GM21717 (cell line): ENCODE measurements at regions not wholly inside any gene's neighbourhood (a gene's known extent, or its start where the extent isn't known, plus 50 kb on each side); places are given as distances from the start of the nearest gene placed in this dataset.

Experiments used
- ATAC-seq: cut with Tn5 transposase; IDR thresholded peaks from one replicate; pipeline ENCODE4 v1.9.1; 2021; ENCODE audit warnings: mild to moderate bottlenecking, moderate library complexity; ENCODE audit not compliant: unreplicated experiment

- no peak for ATAC-seq
These were observed 613.0 kb upstream of the B3GALT2 start for GRCh38 chr1:193799371-193799770.

- no peak for ATAC-seq
These were observed 607.8 kb upstream of the B3GALT2 start for GRCh38 chr1:193794239-193794638.

GRCh38 chr1:193791746-193792145 lies 605.3 kb upstream of the B3GALT2 start:
- ATAC-seq, result no peak

- no peak for ATAC-seq
These were observed 600.6 kb upstream of the B3GALT2 start for GRCh38 chr1:193787061-193787460.

GRCh38 chr1:193785850-193786420 lies 599.5 kb upstream of the B3GALT2 start:
- ATAC-seq, result no peak

- ATAC-seq, result no peak
These were observed 588.3 kb upstream of the B3GALT2 start for GRCh38 chr1:193774536-193775323.

- no peak for ATAC-seq
These were observed 585.2 kb upstream of the B3GALT2 start for GRCh38 chr1:193771596-193771995.

- no peak for ATAC-seq
These were observed 583.2 kb upstream of the B3GALT2 start for GRCh38 chr1:193769651-193770050.

GRCh38 chr1:193767886-193768285 lies 581.5 kb upstream of the B3GALT2 start:
- ATAC-seq, result no peak

GRCh38 chr1:193766329-193766728 lies 579.9 kb upstream of the B3GALT2 start:
- no peak for ATAC-seq

- no peak for ATAC-seq
These were observed 576.9 kb upstream of the B3GALT2 start for GRCh38 chr1:193763266-193763665.

GRCh38 chr1:193762236-193762635 lies 575.8 kb upstream of the B3GALT2 start:
- ATAC-seq, result no peak

GRCh38 chr1:193755441-193755840 lies 569.0 kb upstream of the B3GALT2 start:
- ATAC-seq, result no peak

- no peak for ATAC-seq
These were observed 568.5 kb upstream of the B3GALT2 start for GRCh38 chr1:193754732-193755427.

- ATAC-seq, result no peak
These were observed 567.7 kb upstream of the B3GALT2 start for GRCh38 chr1:193754151-193754550.

- ATAC-seq, result no peak
These were observed 566.8 kb upstream of the B3GALT2 start for GRCh38 chr1:193753038-193753756.

GRCh38 chr1:193749868-193750267 lies 563.5 kb upstream of the B3GALT2 start:
- no peak for ATAC-seq

GRCh38 chr1:193747579-193747978 lies 561.2 kb upstream of the B3GALT2 start:
- ATAC-seq, result no peak

- ATAC-seq, result no peak
These were observed 554.8 kb upstream of the B3GALT2 start for GRCh38 chr1:193741228-193741627.

- no peak for ATAC-seq
These were observed 554.3 kb upstream of the B3GALT2 start for GRCh38 chr1:193740762-193741161.

- ATAC-seq, result no peak
These were observed 550.1 kb upstream of the B3GALT2 start for GRCh38 chr1:193736507-193736906.
